K562 (cell line): ENCODE measurements at regions not wholly inside any gene's neighbourhood (a gene's known extent, or its start where the extent isn't known, plus 50 kb on each side); places are given as distances from the start of the nearest gene placed in this dataset.

Experiments
- KLF16 ChIP-seq: IDR thresholded peaks from 2 replicates; pipeline ENCODE4 v1.6.1; 2016; ENCODE audit warnings: antibody characterized with exemption
- MLLT1 ChIP-seq, 2 experiments: fragments of 450-650 bp; IDR thresholded peaks; 2 replicates each; pipeline ENCODE4 v1.6.1; 2016
- MYNN ChIP-seq, 2 experiments: sonication (generic); formaldehyde crosslinking in 1 of 2; IDR thresholded peaks; 2 replicates each; pipeline versions ENCODE4 v1.5.0 to v1.6.1; 2016 to 2020; ENCODE audit warnings: antibody characterized with exemption in 1 of 2, missing genetic modification reagents in 1 of 2
- PBX2 ChIP-seq, 2 experiments: IDR thresholded peaks in 1 of 2; conservative IDR thresholded peaks in 1 of 2; 2 replicates each; pipeline ENCODE4 v1.6.1; 2016; ENCODE audit warnings: low read depth in 2 of 2, mild to moderate bottlenecking in 1 of 2, missing compliant biosample characterization in 1 of 2, missing genetic modification characterization in 1 of 2, moderate library complexity in 1 of 2
- RAD51 ChIP-seq: fragments of 450-650 bp; IDR thresholded peaks from 2 replicates; pipeline ENCODE4 v1.7.1; 2016; ENCODE audit warnings: low read depth, mild to moderate bottlenecking, borderline replicate concordance
- RCOR1 ChIP-seq, 2 experiments: IDR thresholded peaks; 2 replicates each; pipeline ENCODE4 v1.6.1; 2012; ENCODE audit warnings: low read depth in 2 of 2, low read length in 2 of 2, borderline replicate concordance in 1 of 2, improper control_type of control experiment in 1 of 2
- REST ChIP-seq, 2 experiments: fragments of 450-650 bp; formaldehyde crosslinking in 1 of 2; IDR thresholded peaks; 2 replicates each; pipeline versions ENCODE4 v1.4.0 to v1.6.1; 2014 to 2020; ENCODE audit warnings: mild to moderate bottlenecking in 2 of 2, borderline replicate concordance in 1 of 2, low read depth in 1 of 2
- RHOXF2B ChIP-seq: fragments of 250-450 bp; sonication (Bioruptor Pico); conservative IDR thresholded peaks from 2 replicates; pipeline ENCODE4 v1.5.1; 2021
- SRF ChIP-seq, 2 experiments: fragments of 250-450, 450-650 bp in 1 of 2; sonication (Bioruptor Pico) in 1 of 2; sonication (generic) in 1 of 2; formaldehyde crosslinking; IDR thresholded peaks; 2 replicates each; pipeline versions ENCODE4 v1.5.0 to v1.5.1; 2020 to 2022; ENCODE audit warnings: mild to moderate bottlenecking in 1 of 2, missing genetic modification reagents in 1 of 2
- TAF7 ChIP-seq: fragments of 450-650 bp; IDR thresholded peaks from 2 replicates; pipeline ENCODE4 v1.6.1; 2016; ENCODE audit warnings: missing genetic modification characterization, missing compliant biosample characterization
- ZNF280B ChIP-seq: fragments of 250-450 bp; sonication (Bioruptor Pico); IDR thresholded peaks from 2 replicates; pipeline ENCODE4 v1.5.1; 2021; ENCODE audit warnings: mild to moderate bottlenecking
- ZNF3 ChIP-seq: fragments of 250-450 bp; sonication (Bioruptor Pico); IDR thresholded peaks from 2 replicates; pipeline ENCODE4 v1.5.0; 2021; ENCODE audit warnings: mild to moderate bottlenecking, moderate library complexity

GRCh38 chr6:165729307-165729936 is 66.4 kb upstream of the PDE10A start (continued):
- TF ChIP-seq REST (IDR thresholded peaks at IDR 0.05; ENCODE audit: borderline replicate concordance) (peak; percentile 42; the same call in 1 of the 2 replicates), REST (CRISPR knock-in tag; IDR thresholded peaks at IDR 0.05; ENCODE audit: low read depth) (no peak), PBX2 (CRISPR knock-in tag; IDR thresholded peaks at IDR 0.05; ENCODE audit: low read depth) (no peak), PBX2 (tag; conservative IDR thresholded peaks at IDR 0.05; ENCODE audit: low read depth) (no peak), KLF16 (peak; percentile 27; the same call in 1 of the 2 replicates), RAD51 (no peak), ZNF280B (no peak), MLLT1 (IDR thresholded peaks at IDR 0.05) (no peak), TAF7 (no peak), RHOXF2B (CRISPR knock-in tag) (no peak), SRF (CRISPR knock-in tag; IDR thresholded peaks at IDR 0.05) (0 out of 4 replicates have a peak, but pooled peaks of 1 of the 2 experiments have one; percentile 18), MYNN (IDR thresholded peaks at IDR 0.05) (no peak), MYNN (CRISPR knock-in tag; IDR thresholded peaks at IDR 0.05) (no peak), ZNF3 (CRISPR knock-in tag) (no peak), RCOR1 (IDR thresholded peaks at IDR 0.05; ENCODE audit: borderline replicate concordance in 1 of 2, low read depth in 2 of 2, low read length in 2 of 2) (no peak)
